IPS-18c (cell line): ENCODE measurements at regions not wholly inside any gene's neighbourhood (a gene's known extent, or its start where the extent isn't known, plus 50 kb on each side); places are given as distances from the start of the nearest gene placed in this dataset.
"Not testable (repeated sequence)": the region's sequence is repeated elsewhere in the genome, so short reads cannot be mapped to it uniquely, and the experiment has no call there.

Experiments
- H3K4me3 ChIP-seq: 2 replicates; pipeline ENCODE4 v1.7.0; 2013; ENCODE audit warnings: low read depth, mild to moderate bottlenecking, low read length, moderate library complexity; ENCODE audit not compliant: insufficient read depth
- H3K9me3 ChIP-seq: one replicate; pipeline ENCODE4 v1.6.1; 2013; ENCODE audit warnings: mild to moderate bottlenecking, low read length, moderate library complexity; ENCODE audit not compliant: control insufficient read depth, insufficient read depth

- Histone ChIP-seq H3K4me3 (no peak overlapping the region), H3K9me3 (no peaks in the 10 kb centered on the region)
Observed at GRCh38 chr11:116683982-116684381, 88.8 kb downstream of the BUD13 start.

- Histone ChIP-seq H3K9me3 (no peaks in the 10 kb centered on the region), H3K4me3 (no peak overlapping the region)
Observed at GRCh38 chr11:116680349-116681125, 92.2 kb downstream of the BUD13 start.

- no peaks in the 10 kb centered on the region for H3K9me3 ChIP-seq
- no peak overlapping the region for H3K4me3 ChIP-seq
Observed at GRCh38 chr11:116678887-116679286, 93.9 kb downstream of the BUD13 start.

- H3K9me3 ChIP-seq, H3K4me3 ChIP-seq: not testable (repeated sequence)
Observed at GRCh38 chr11:116667318-116667717, 105.5 kb downstream of the BUD13 start.

- not testable (repeated sequence) for H3K9me3 ChIP-seq, H3K4me3 ChIP-seq
Observed at GRCh38 chr11:116666673-116667249, 106.0 kb downstream of the BUD13 start.

GRCh38 chr11:116665523-116665922 lies 107.3 kb downstream of the BUD13 start:
- Histone ChIP-seq H3K9me3 (no peaks in the 10 kb centered on the region), H3K4me3 (no peak overlapping the region)

GRCh38 chr11:116661056-116661455 lies 111.7 kb downstream of the BUD13 start:
- Histone ChIP-seq H3K9me3 (no peaks in the 10 kb centered on the region), H3K4me3 (no peak overlapping the region)

GRCh38 chr11:116660011-116660410 lies 112.8 kb downstream of the BUD13 start:
- H3K9me3 ChIP-seq = peaks cover 3% of the 10 kb centered on the region
- H3K4me3 ChIP-seq = no peak overlapping the region

- Histone ChIP-seq H3K4me3 (no peak overlapping the region), H3K9me3 (peaks cover 3% of the 10 kb centered on the region)
Observed at GRCh38 chr11:116658876-116659535, 113.8 kb downstream of the BUD13 start.

- H3K9me3 ChIP-seq = peaks cover 3% of the 10 kb centered on the region
Observed at GRCh38 chr11:116657842-116658825, 114.7 kb downstream of the BUD13 start.

GRCh38 chr11:116656011-116656410 lies 116.8 kb downstream of the BUD13 start:
- H3K4me3 ChIP-seq = no peak overlapping the region
- peaks cover 3% of the 10 kb centered on the region for H3K9me3 ChIP-seq

More at GRCh38 chr11:116657842-116658825, 114.7 kb downstream of the BUD13 start:
- no peak overlapping the region for H3K4me3 ChIP-seq

- no peak overlapping the region for H3K4me3 ChIP-seq
- peaks cover 3% of the 10 kb centered on the region for H3K9me3 ChIP-seq
Observed at GRCh38 chr11:116654526-116654925, 118.3 kb downstream of the BUD13 start.

GRCh38 chr11:116653206-116653605 lies 119.6 kb downstream of the BUD13 start:
- Histone ChIP-seq H3K9me3 (peaks cover 3% of the 10 kb centered on the region), H3K4me3 (no peak overlapping the region)

GRCh38 chr11:116651737-116652237 lies 121.0 kb downstream of the BUD13 start:
- Histone ChIP-seq H3K9me3 (peaks cover 3% of the 10 kb centered on the region), H3K4me3 (no peak overlapping the region)

GRCh38 chr11:116651098-116651736 lies 121.6 kb downstream of the BUD13 start:
- H3K9me3 ChIP-seq = peaks cover 3% of the 10 kb centered on the region

GRCh38 chr11:116650052-116650451 lies 122.7 kb downstream of the BUD13 start:
- H3K9me3 ChIP-seq = no peaks in the 10 kb centered on the region
- no peak overlapping the region for H3K4me3 ChIP-seq

More at GRCh38 chr11:116651098-116651736, 121.6 kb downstream of the BUD13 start:
- H3K4me3 ChIP-seq = no peak overlapping the region
